ENCODE measurements at regions not wholly inside any gene's neighbourhood (a gene's known extent, or its start where the extent isn't known, plus 50 kb on each side); places are given as distances from the start of the nearest gene placed in this dataset.

DNA sequence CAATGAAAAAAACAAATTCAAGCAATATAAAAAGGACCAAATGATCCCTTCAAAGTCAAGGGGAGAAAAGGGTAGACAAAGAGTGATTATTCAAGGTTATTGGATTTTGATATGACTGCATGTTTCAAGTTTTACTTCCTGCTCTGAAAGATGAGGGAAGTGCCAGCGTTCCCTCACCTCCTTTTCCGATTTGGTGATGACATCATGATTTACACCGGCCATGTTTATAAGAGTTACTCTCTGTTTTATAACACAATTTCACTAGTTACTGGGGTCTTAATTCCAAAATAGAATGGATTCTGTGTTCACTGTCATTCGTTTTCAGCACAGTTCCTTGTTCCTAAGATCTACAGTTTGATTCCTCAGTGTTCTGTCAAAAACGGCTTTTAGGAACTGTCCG is 60.5 kb upstream of the CPXM2 start:
- DNase-seq: no peak

DNA sequence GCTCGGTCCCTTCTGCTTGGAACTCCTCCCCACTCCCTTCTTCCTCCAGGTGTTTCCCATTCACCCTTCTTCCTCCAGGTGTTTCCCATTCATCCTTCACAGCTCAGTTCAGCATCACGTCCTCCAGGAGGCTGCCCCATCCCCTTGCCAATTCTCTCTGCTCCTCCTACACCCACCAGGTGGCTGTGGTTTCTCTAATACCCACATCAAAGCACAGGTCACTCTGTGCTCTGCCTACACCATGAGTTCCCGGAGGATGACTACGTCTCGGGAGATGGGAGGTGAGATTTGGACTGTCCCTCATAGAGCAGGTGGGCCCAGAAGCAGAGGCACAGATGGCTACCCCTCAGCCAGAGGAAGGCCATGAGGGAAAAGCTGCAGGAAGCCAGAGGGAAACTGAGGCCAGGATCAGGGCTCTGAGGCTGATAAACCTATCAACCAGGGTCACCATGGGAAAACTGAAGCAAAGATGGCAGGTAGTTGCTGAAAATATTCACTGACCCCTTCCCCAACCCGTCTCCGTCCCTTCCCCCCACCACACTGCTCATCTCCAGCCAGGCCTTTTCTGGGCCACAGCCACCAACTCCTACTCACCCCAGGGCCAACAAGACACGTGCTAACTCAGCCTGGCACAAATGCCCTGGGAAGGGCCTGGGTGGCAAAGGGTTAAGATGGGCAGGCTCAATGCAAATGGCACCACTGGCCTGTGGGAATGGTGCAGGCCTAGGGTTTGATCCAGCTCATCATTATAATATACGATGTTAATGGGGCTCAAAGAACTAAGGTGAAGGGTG is 56.6 kb upstream of the CPXM2 start:
- DNase-seq: no peak

DNA sequence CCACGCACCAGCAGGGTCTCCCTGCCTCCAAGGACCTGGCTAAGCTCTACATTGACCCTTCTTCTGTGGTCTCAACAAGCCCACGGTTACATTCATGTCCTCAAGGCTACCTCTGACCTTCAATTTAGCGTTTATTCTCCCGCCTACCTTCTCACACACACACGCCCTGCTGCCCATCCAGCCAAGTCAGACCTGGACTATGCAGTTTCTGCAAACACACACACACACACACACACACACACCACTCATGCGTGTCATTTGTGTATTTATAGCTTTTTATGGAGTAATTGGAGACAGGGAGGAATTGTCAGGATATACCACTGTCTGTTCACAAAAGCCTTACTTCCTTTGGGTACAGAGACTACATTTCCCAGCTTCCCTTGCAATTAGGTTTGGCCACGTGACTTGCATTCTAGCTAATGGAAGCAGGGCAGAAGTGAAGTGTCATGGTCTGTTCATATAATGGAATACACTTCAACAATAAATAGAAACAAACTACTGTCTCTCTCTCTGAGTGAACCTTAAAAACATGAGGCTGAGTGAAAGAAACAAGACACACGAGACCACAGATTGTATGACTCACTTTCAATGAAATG is 53.8 kb upstream of the CPXM2 start:
- DNase-seq: peak; percentile 30

DNA sequence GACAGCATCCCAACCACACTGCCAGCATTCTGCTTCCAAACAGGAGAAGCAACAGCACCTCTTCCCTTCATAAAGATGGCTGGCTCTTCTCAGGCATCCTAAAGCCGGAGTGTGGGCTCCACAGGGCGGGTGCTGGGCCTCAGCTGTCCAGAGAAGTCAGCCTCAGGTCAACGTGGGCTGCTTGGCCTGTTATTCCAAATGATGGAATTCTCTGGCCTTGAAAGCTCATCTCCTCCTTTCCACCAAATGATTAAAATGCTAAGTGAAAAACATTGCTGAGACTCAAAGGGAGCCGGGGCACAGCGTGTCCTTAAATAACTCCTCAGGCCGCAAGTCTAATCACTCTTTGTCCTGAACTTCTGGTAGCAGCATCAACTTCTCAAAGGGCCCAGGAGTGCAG is 53.1 kb upstream of the CPXM2 start:
- DNase-seq: no peak

DNA sequence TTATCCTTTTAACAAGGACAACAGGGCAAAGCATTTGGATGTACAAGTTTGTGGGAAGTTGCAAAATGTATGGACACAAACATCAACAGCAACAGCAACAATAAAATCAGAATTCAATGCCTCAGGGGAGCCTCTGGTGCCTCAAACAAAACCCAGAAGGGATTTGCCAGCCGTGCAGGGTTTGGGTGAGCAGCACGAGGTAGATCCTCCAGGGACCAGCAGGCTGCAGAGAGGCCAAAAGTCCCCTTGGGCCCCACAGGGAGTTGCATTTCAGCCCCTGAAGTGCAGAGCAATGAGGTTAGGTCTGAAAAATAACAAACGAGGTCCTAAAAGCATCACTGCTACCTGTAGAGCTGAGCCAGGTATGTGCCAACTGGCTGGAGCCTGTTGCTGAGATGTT is 51.7 kb upstream of the CPXM2 start:
- DNase-seq: no peak

DNA sequence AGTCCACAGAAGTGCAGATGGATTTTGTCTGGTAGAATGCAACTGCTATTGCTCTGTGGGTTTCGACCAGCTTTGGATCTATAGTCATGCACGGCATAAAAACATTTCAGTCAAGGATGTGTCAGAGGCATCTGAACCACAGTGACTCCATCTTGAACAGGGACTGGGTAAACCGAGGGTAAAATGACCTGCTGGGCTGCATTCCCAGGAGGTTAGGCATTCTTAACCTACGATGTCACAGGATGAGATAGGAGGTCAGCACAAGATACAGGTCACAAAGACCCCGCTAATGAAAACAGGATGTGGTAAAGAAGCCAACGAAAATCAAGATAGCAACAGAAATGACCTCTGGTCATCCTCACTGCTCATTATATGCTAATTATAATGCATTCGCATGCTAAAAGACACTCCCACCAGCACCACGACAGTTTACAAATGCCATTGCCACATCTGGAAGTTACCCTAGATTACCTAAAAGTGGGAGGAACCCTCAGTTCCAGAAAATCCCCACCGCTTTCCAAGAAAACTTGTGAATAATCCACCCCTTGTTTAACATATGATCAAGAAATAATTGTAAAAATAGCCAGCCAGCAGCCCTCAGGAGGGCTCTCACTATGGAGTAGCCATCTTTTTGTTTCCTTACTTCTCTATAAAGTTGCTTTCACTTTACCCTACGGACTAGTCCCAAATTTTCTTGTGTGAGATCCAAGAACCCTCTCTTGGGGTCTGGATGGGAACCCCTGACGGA is 50.7 kb upstream of the CPXM2 start:
- no peak for DNase-seq

All from left kidney (tissue), 1 donor.